Mononuclear cell (primary cell): ENCODE measurements at regions not wholly inside any gene's neighbourhood (a gene's known extent, or its start where the extent isn't known, plus 50 kb on each side); places are given as distances from the start of the nearest gene placed in this dataset.
"Not testable (repeated sequence)": the region's sequence is repeated elsewhere in the genome, so short reads cannot be mapped to it uniquely, and the experiment has no call there.

Experiments used
- H3K27me3 ChIP-seq: 2 replicates; pipeline ENCODE4 v1.6.0; 2011; ENCODE audit warnings: low read length, control low read depth; ENCODE audit not compliant: insufficient read depth
- H3K4me1 ChIP-seq: 2 replicates; pipeline ENCODE4 v1.5.1; 2011; ENCODE audit warnings: mild to moderate bottlenecking, low read length, control low read depth; ENCODE audit not compliant: insufficient read depth
- H3K4me3 ChIP-seq: 2 replicates; pipeline ENCODE4 v1.5.1; 2011; ENCODE audit warnings: mild to moderate bottlenecking, low read length, moderate library complexity
- H3K9me3 ChIP-seq: 2 replicates; pipeline ENCODE4 v1.5.1; 2011; ENCODE audit warnings: low read depth, mild to moderate bottlenecking, control low read depth, low read length

- no peaks in the 10 kb centered on the region for H3K4me1 ChIP-seq
- H3K9me3 ChIP-seq = no peaks in the 10 kb centered on the region
- no peaks in the 10 kb centered on the region for H3K27me3 ChIP-seq
- H3K4me3 ChIP-seq = no peak overlapping the region
These were observed 69.3 kb upstream of the BBX start for GRCh38 chr3:107453504-107453903.

GRCh38 chr3:107455621-107456020 is 67.1 kb upstream of the BBX start:
- H3K4me1 ChIP-seq = no peaks in the 10 kb centered on the region
- H3K9me3 ChIP-seq = no peaks in the 10 kb centered on the region
- H3K27me3 ChIP-seq = no peaks in the 10 kb centered on the region
- no peak overlapping the region for H3K4me3 ChIP-seq

- Histone ChIP-seq H3K27me3 (no peaks in the 10 kb centered on the region), H3K9me3 (no peaks in the 10 kb centered on the region), H3K4me1 (no peaks in the 10 kb centered on the region)
These were observed 66.3 kb upstream of the BBX start for GRCh38 chr3:107456501-107456900.

GRCh38 chr3:107458871-107459270 is 63.9 kb upstream of the BBX start:
- no peak overlapping the region for H3K4me3 ChIP-seq
- H3K9me3 ChIP-seq = no peaks in the 10 kb centered on the region
- H3K4me1 ChIP-seq = no peaks in the 10 kb centered on the region
- H3K27me3 ChIP-seq = no peaks in the 10 kb centered on the region

More at GRCh38 chr3:107456501-107456900, 66.3 kb upstream of the BBX start:
- H3K4me3 ChIP-seq = no peak overlapping the region

GRCh38 chr3:107461721-107462120 is 61.0 kb upstream of the BBX start:
- no peaks in the 10 kb centered on the region for H3K4me1 ChIP-seq
- H3K4me3 ChIP-seq = no peak overlapping the region
- no peaks in the 10 kb centered on the region for H3K9me3 ChIP-seq
- no peaks in the 10 kb centered on the region for H3K27me3 ChIP-seq

GRCh38 chr3:107464037-107464436 is 58.7 kb upstream of the BBX start:
- H3K27me3 ChIP-seq = no peaks in the 10 kb centered on the region
- H3K4me3 ChIP-seq = no peak overlapping the region
- no peaks in the 10 kb centered on the region for H3K4me1 ChIP-seq
- no peaks in the 10 kb centered on the region for H3K9me3 ChIP-seq

- H3K4me1 ChIP-seq = no peaks in the 10 kb centered on the region
- no peaks in the 10 kb centered on the region for H3K27me3 ChIP-seq
- H3K4me3 ChIP-seq = no peak overlapping the region
- H3K9me3 ChIP-seq = no peaks in the 10 kb centered on the region
These were observed 57.6 kb upstream of the BBX start for GRCh38 chr3:107465064-107465631.

GRCh38 chr3:107468782-107469181 is 54.0 kb upstream of the BBX start:
- Histone ChIP-seq H3K4me1 (no peaks in the 10 kb centered on the region), H3K27me3 (no peaks in the 10 kb centered on the region), H3K9me3 (no peaks in the 10 kb centered on the region), H3K4me3 (no peak overlapping the region)

- H3K27me3 ChIP-seq, H3K9me3 ChIP-seq, H3K4me1 ChIP-seq, H3K4me3 ChIP-seq: not testable (repeated sequence)
These were observed 52.3 kb upstream of the BBX start for GRCh38 chr3:107470496-107470895.
